Progenitor cell of endocrine pancreas (in vitro differentiated cells): ENCODE measurements at regions not wholly inside any gene's neighbourhood (a gene's known extent, or its start where the extent isn't known, plus 50 kb on each side); places are given as distances from the start of the nearest gene placed in this dataset.

Experiments used
- DNase-seq: peaks from one replicate; pipeline ENCODE4 v3.0.0; 2021; ENCODE audit warnings: low spot score; ENCODE audit not compliant: unreplicated experiment
- H3K27ac Mint-ChIP-seq: 2 replicates; pipeline ENCODE4 v1.8.0; 2021; ENCODE audit warnings: mild to moderate bottlenecking, moderate library complexity, mixed read lengths
- H3K27me3 Mint-ChIP-seq: 2 replicates; pipeline ENCODE4 v1.8.0; 2021; ENCODE audit warnings: mixed read lengths
- H3K36me3 Mint-ChIP-seq: 2 replicates; pipeline ENCODE4 v1.8.0; 2022; ENCODE audit warnings: mixed read lengths; ENCODE audit not compliant: insufficient read depth
- H3K4me1 Mint-ChIP-seq: 2 replicates; pipeline ENCODE4 v1.8.0; 2021; ENCODE audit warnings: low read depth, mixed read lengths
- H3K4me3 Mint-ChIP-seq: 2 replicates; pipeline ENCODE4 v1.8.0; 2021; ENCODE audit warnings: low read depth, mild to moderate bottlenecking, moderate library complexity, mixed read lengths
- H3K9me3 Mint-ChIP-seq: 2 replicates; pipeline ENCODE4 v1.8.0; 2021; ENCODE audit warnings: low read depth, mixed read lengths
- CTCF ChIP-seq: fragments of 200-600 bp; sonication (generic); IDR thresholded peaks from one replicate; pipeline ENCODE4 v1.5.0; 2021; ENCODE audit warnings: antibody characterized with exemption, mild to moderate bottlenecking; ENCODE audit not compliant: unreplicated experiment

GRCh38 chr1:55380355-55380970 is 165.3 kb upstream of the USP24 start:
- no peaks in the 10 kb centered on the region for H3K4me1 Mint-ChIP-seq
- peaks cover 10% of the 10 kb centered on the region for H3K27me3 Mint-ChIP-seq
- H3K4me3 Mint-ChIP-seq, result no peak overlapping the region

GRCh38 chr1:55378582-55378981 is 163.4 kb upstream of the USP24 start:
- TF ChIP-seq CTCF, result peak; percentile 71
- H3K4me1 Mint-ChIP-seq, result no peaks in the 10 kb centered on the region
- no peak overlapping the region for H3K4me3 Mint-ChIP-seq
- H3K36me3 Mint-ChIP-seq, result no peaks in the 10 kb centered on the region
- H3K27me3 Mint-ChIP-seq, result peaks cover 10% of the 10 kb centered on the region
- DNase-seq, result peak; percentile 30
- no peaks in the 10 kb centered on the region for H3K9me3 Mint-ChIP-seq
- no peak overlapping the region for H3K27ac Mint-ChIP-seq

More at GRCh38 chr1:55380355-55380970, 165.3 kb upstream of the USP24 start:
- H3K36me3 Mint-ChIP-seq, result no peaks in the 10 kb centered on the region
- no peaks in the 10 kb centered on the region for H3K9me3 Mint-ChIP-seq
- DNase-seq, result no peak
- H3K27ac Mint-ChIP-seq, result no peak overlapping the region
- no peak for TF ChIP-seq CTCF

GRCh38 chr1:55376897-55377296 is 161.7 kb upstream of the USP24 start:
- H3K4me1 Mint-ChIP-seq, result no peaks in the 10 kb centered on the region
- no peak for TF ChIP-seq CTCF
- H3K4me3 Mint-ChIP-seq, result no peak overlapping the region
- H3K36me3 Mint-ChIP-seq, result no peaks in the 10 kb centered on the region
- no peaks in the 10 kb centered on the region for H3K9me3 Mint-ChIP-seq
- H3K27ac Mint-ChIP-seq, result no peak overlapping the region
- H3K27me3 Mint-ChIP-seq, result peaks cover 10% of the 10 kb centered on the region
- no peak for DNase-seq

- peak; percentile 23 for DNase-seq
- Mint-ChIP-seq H3K4me1 (no peaks in the 10 kb centered on the region), H3K27ac (no peak overlapping the region), H3K36me3 (no peaks in the 10 kb centered on the region), H3K27me3 (peaks cover 4% of the 10 kb centered on the region), H3K9me3 (no peaks in the 10 kb centered on the region), H3K4me3 (no peak overlapping the region)
- peak; percentile 91 for TF ChIP-seq CTCF
Measured at GRCh38 chr1:55375617-55376258, 160.6 kb upstream of the USP24 start.

GRCh38 chr1:55374801-55375616 is 159.8 kb upstream of the USP24 start:
- Mint-ChIP-seq H3K36me3 (no peaks in the 10 kb centered on the region), H3K9me3 (no peaks in the 10 kb centered on the region), H3K4me3 (no peak overlapping the region), H3K27me3 (peaks cover 9% of the 10 kb centered on the region), H3K27ac (no peak overlapping the region), H3K4me1 (no peaks in the 10 kb centered on the region)
- no peak for TF ChIP-seq CTCF
- no peak for DNase-seq
